ENCODE measurements at regions not wholly inside any gene's neighbourhood (a gene's known extent, or its start where the extent isn't known, plus 50 kb on each side); places are given as distances from the start of the nearest gene placed in this dataset.

DNA sequence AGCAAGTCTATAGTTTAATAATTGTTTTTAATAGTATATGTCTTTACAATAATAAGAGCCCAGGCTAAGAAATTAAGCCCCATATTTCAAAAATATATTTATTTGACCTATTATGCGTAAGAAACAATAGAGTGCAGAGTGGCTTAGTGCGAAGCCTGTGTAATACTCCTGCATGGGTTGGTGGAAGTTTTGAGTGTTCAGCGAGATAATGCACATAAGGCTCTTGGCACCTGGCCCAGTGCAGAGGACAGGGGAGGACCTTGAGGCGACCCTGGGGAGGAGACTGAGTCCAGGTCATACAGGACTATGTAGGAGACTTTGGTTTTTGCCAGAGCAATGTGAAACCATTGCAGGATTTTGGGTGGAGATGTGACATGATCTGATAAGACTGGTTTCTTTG is 132.4 kb upstream of the ST6GAL2 start:
- no peaks in the 10 kb centered on the region for H3K4me1 ChIP-seq (ENCODE audit: insufficient read depth, low read length)
- H3K23me2 ChIP-seq (ENCODE audit: insufficient read length, low read depth, low read length, poor library complexity, severe bottlenecking), result no peaks in the 10 kb centered on the region
- no peak overlapping the region for H3K18ac ChIP-seq (ENCODE audit: insufficient read length, low read depth, low read length)
- H3K23ac ChIP-seq (ENCODE audit: insufficient read length, low read depth, low read length), result no peak overlapping the region
- no peak overlapping the region for H3K4ac ChIP-seq (ENCODE audit: low read depth, low read length)
- H3K14ac ChIP-seq (ENCODE audit: insufficient read depth, low read length), result no peak overlapping the region
- H2AFZ ChIP-seq (ENCODE audit: low read length), result no peak overlapping the region
- no peak overlapping the region for H3K4me2 ChIP-seq (ENCODE audit: insufficient read depth, insufficient read length, low read length)
- Mint-ChIP-seq H3K9me3 (no peaks in the 10 kb centered on the region), H3K27ac (no peak overlapping the region; a peak in 1 of 7 replicates), H3K27me3 (ENCODE audit: low read depth) (no peaks in the 10 kb centered on the region), H3K4me3 (no peak overlapping the region), H3K4me1 (peaks cover 2 to 3% of the 10 kb centered on the region in 2 experiments), H3K36me3 (ENCODE audit: insufficient read depth in 1 of 3, low read depth in 3 of 3) (no peaks in the 10 kb centered on the region)
- WGBS (ENCODE audit: extremely low coverage, insufficient read length, low lambda C conversion rate), result no CpG with 5 or more reads among the region's 4 CpGs
- DNase-seq, result no peak
- H4K8ac ChIP-seq (replicated peaks; ENCODE audit: insufficient read length, low read depth, low read length), result no peak overlapping the region
- no peaks in the 10 kb centered on the region for H4K20me1 ChIP-seq (ENCODE audit: control insufficient read depth, insufficient read depth, insufficient read length)
- H4K5ac ChIP-seq (ENCODE audit: insufficient read length, low read depth, low read length), result no peak overlapping the region
- no peak overlapping the region for H4K91ac ChIP-seq (ENCODE audit: insufficient read length, low read depth, low read length)
- no peak overlapping the region for H3T11ph ChIP-seq (ENCODE audit: low read length)
- H3K79me1 ChIP-seq (ENCODE audit: insufficient read depth, low read depth, low read length, poor library complexity, severe bottlenecking), result no peaks in the 10 kb centered on the region
- H2BK5ac ChIP-seq (ENCODE audit: insufficient read length, low read length), result no peak overlapping the region
- no peak overlapping the region for H2BK20ac ChIP-seq (ENCODE audit: low read depth, low read length, poor library complexity, severe bottlenecking)
- no peaks in the 10 kb centered on the region for H3K9me3 ChIP-seq (ENCODE audit: control insufficient read depth, low read depth, low read length)
- no peak overlapping the region for H3K9ac ChIP-seq (ENCODE audit: extremely low read depth, insufficient read length, low read length)
- H3K27ac ChIP-seq (ENCODE audit: insufficient read length, low read depth, low read length), result no peak overlapping the region
- H2BK12ac ChIP-seq (ENCODE audit: insufficient read length, low read depth, low read length), result no peak overlapping the region
- H2BK120ac ChIP-seq (ENCODE audit: low read depth, low read length, poor library complexity, severe bottlenecking), result no peak overlapping the region
- H2BK15ac ChIP-seq (ENCODE audit: low read depth, low read length), result no peak overlapping the region
- no peaks in the 10 kb centered on the region for H3K27me3 ChIP-seq (ENCODE audit: insufficient read depth, low read length)
- H3K56ac ChIP-seq (ENCODE audit: insufficient read length, low read depth, low read length), result no peak overlapping the region
- TF ChIP-seq, protein P1, sequence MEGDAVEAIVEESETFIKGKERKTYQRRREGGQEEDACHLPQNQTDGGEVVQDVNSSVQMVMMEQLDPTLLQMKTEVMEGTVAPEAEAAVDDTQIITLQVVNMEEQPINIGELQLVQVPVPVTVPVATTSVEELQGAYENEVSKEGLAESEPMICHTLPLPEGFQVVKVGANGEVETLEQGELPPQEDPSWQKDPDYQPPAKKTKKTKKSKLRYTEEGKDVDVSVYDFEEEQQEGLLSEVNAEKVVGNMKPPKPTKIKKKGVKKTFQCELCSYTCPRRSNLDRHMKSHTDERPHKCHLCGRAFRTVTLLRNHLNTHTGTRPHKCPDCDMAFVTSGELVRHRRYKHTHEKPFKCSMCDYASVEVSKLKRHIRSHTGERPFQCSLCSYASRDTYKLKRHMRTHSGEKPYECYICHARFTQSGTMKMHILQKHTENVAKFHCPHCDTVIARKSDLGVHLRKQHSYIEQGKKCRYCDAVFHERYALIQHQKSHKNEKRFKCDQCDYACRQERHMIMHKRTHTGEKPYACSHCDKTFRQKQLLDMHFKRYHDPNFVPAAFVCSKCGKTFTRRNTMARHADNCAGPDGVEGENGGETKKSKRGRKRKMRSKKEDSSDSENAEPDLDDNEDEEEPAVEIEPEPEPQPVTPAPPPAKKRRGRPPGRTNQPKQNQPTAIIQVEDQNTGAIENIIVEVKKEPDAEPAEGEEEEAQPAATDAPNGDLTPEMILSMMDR (conservative IDR thresholded peaks at IDR 0.05), result no peak
- H3K79me2 ChIP-seq (ENCODE audit: insufficient read depth, low read length), result no peaks in the 10 kb centered on the region
- H2AK5ac ChIP-seq (ENCODE audit: insufficient read length, low read length), result no peak overlapping the region

Measured in H9 (cell line).